GM12878 (cell line): ENCODE measurements at regions not wholly inside any gene's neighbourhood (a gene's known extent, or its start where the extent isn't known, plus 50 kb on each side); places are given as distances from the start of the nearest gene placed in this dataset.

Experiments
- ATAC-seq: fragments of 200-7000 bp; cut with Tn5 transposase; 3 replicates; pipeline ENCODE4 v1.9.1; 2020; ENCODE audit warnings: mild to moderate bottlenecking, moderate library complexity
- BruUV-seq: library from RNA; stranded (reverse); fragments of 400-500 nt; replicated peaks from 2 replicates; lab custom pipeline; 2021; lab: Mats Ljungman, UMichigan
- CTCF ChIA-PET: fragments of 300-600 bp; sonication (Branson Sonifier 250); formaldehyde crosslinking; extraction: SDS; loops from one replicate; lab custom pipeline; 2021; ENCODE audit warnings: inconsistent platforms; lab: Yijun Ruan, JAX
- POLR2A ChIA-PET: fragments of 350-600 bp; formaldehyde crosslinking; extraction: SDS; loops from one replicate; lab custom pipeline; 2021; ENCODE audit warnings: inconsistent platforms; lab: Charles Lee
- RAD21 ChIA-PET: fragments of 300-600 bp; sonication (Branson Sonifier 250); formaldehyde crosslinking; loops from one replicate; lab custom pipeline; 2023; ENCODE audit warnings: antibody characterized with exemption; ENCODE audit not compliant: unreplicated experiment; lab: Charles Lee
- SMC1A ChIA-PET: fragments of 300-600 bp; sonication (Branson Sonifier 250); formaldehyde crosslinking; loops from one replicate; lab custom pipeline; 2023; ENCODE audit not compliant: unreplicated experiment, uncharacterized antibody; lab: Charles Lee
- DNase-seq: peaks from one replicate; pipeline ENCODE4 v3.0.0-alpha.2; 2011; ENCODE audit warnings: low read depth, low spot score
- FAIRE-seq: peaks from 3 replicates; lab custom pipeline; 2011; peaks lifted over from hg19 to GRCh38; lab: Jason Lieb, UNC
- H2AFZ ChIP-seq: 2 replicates; pipeline ENCODE4 v1.6.0; 2011; ENCODE audit warnings: low read depth, low read length, control low read depth; ENCODE audit not compliant: control insufficient read depth
- H3K27ac ChIP-seq: 2 replicates; pipeline ENCODE4 v1.5.1; 2011; ENCODE audit warnings: control low read depth; ENCODE audit not compliant: control insufficient read depth, insufficient read depth
- H3K27me3 ChIP-seq, 2 experiments: replicated peaks in 1 of 2; 2 replicates each; pipeline versions ENCODE4 v1.6.0 to v1.6.1; 2011; ENCODE audit warnings: low read length in 1 of 2; ENCODE audit not compliant: control insufficient read depth in 2 of 2, insufficient read depth in 2 of 2
- H3K36me3 ChIP-seq, 2 experiments: 2 replicates each; pipeline ENCODE4 v1.5.1; 2011; ENCODE audit warnings: low read length in 1 of 2; ENCODE audit not compliant: control insufficient read depth in 2 of 2, insufficient read depth in 2 of 2
- H3K4me1 ChIP-seq: 2 replicates; pipeline ENCODE4 v1.6.1; 2011; ENCODE audit warnings: mild to moderate bottlenecking, low read length, moderate library complexity, mixed read lengths; ENCODE audit not compliant: control insufficient read depth, insufficient read depth
- H3K4me2 ChIP-seq: 2 replicates; pipeline ENCODE4 v1.6.0; 2011; ENCODE audit warnings: control low read depth; ENCODE audit not compliant: control insufficient read depth, insufficient read depth
- H3K4me3 ChIP-seq: fragments of 200-600 bp; sonication (generic); 2 replicates; pipeline ENCODE4 v1.5.1; 2016
- H3K79me2 ChIP-seq: 2 replicates; pipeline ENCODE4 v1.6.0; 2011; ENCODE audit warnings: low read length; ENCODE audit not compliant: control insufficient read depth, insufficient read depth
- H3K9ac ChIP-seq: 2 replicates; pipeline ENCODE4 v1.8.0; 2011; ENCODE audit warnings: low read length, control low read depth, mixed read lengths; ENCODE audit not compliant: control insufficient read depth, insufficient read depth
- H3K9me3 ChIP-seq: replicated peaks from 3 replicates; pipeline ENCODE4 v1.5.1; 2011; ENCODE audit warnings: mild to moderate bottlenecking, low read length; ENCODE audit not compliant: control insufficient read depth, insufficient read depth
- H4K20me1 ChIP-seq: 2 replicates; pipeline ENCODE4 v1.6.0; 2011; ENCODE audit not compliant: control insufficient read depth, insufficient read depth
- CREM ChIP-seq: IDR thresholded peaks from 2 replicates; pipeline ENCODE4 v1.6.1; 2014; ENCODE audit warnings: antibody characterized with exemption, low read depth
- HCFC1 ChIP-seq: fragments of 150-350 bp; IDR thresholded peaks from 2 replicates; pipeline ENCODE4 v1.6.1; 2014; ENCODE audit warnings: low read length
- HDAC6 ChIP-seq: fragments of 200-600 bp; sonication (generic); IDR thresholded peaks from one replicate; pipeline ENCODE4 v1.8.0; 2017; ENCODE audit warnings: antibody characterized with exemption; ENCODE audit not compliant: unreplicated experiment
- JUNB ChIP-seq: IDR thresholded peaks from 2 replicates; pipeline ENCODE4 v1.6.1; 2016; ENCODE audit warnings: antibody characterized with exemption, mild to moderate bottlenecking
- MEF2B ChIP-seq: fragments of 450-650 bp; IDR thresholded peaks from 2 replicates; pipeline ENCODE4 v1.6.1; 2018; ENCODE audit warnings: mild to moderate bottlenecking, moderate library complexity; ENCODE audit not compliant: partially characterized antibody, poor library complexity, severe bottlenecking
- MXI1 ChIP-seq: fragments of 150-350 bp; IDR thresholded peaks from 2 replicates; pipeline ENCODE4 v1.6.1; 2011; ENCODE audit warnings: low read depth, mild to moderate bottlenecking, inconsistent platforms, low read length, improper control_type of control experiment
- NFYA ChIP-seq: IDR thresholded peaks from 2 replicates; pipeline ENCODE4 v1.6.1; 2011; ENCODE audit warnings: low read depth, mild to moderate bottlenecking, low read length, improper control_type of control experiment, borderline replicate concordance
- PAX5 ChIP-seq: IDR thresholded peaks from 2 replicates; pipeline ENCODE4 v1.6.1; 2011; ENCODE audit warnings: low read depth, low read length, borderline replicate concordance
- PRDM15 ChIP-seq: fragments of 450-650 bp; formaldehyde crosslinking; IDR thresholded peaks from 2 replicates; pipeline ENCODE4 v1.4.0; 2020; ENCODE audit warnings: mild to moderate bottlenecking, moderate library complexity
- RUNX3 ChIP-seq: IDR thresholded peaks from 2 replicates; pipeline ENCODE4 v1.6.1; 2012; ENCODE audit warnings: low read length, inconsistent platforms
- SMAD5 ChIP-seq: IDR thresholded peaks from 2 replicates; pipeline ENCODE4 v1.6.1; 2016; ENCODE audit warnings: antibody characterized with exemption, low read depth
- SRF ChIP-seq, 2 experiments: IDR thresholded peaks; 2 replicates each; pipeline ENCODE4 v1.6.1; 2011; ENCODE audit warnings: low read depth in 2 of 2, low read length in 2 of 2, mild to moderate bottlenecking in 1 of 2, moderate library complexity in 1 of 2
- ZBED1 ChIP-seq: IDR thresholded peaks from 2 replicates; pipeline ENCODE4 v1.6.1; 2016; ENCODE audit warnings: borderline replicate concordance
- ZNF384 ChIP-seq: IDR thresholded peaks from 2 replicates; pipeline ENCODE4 v1.6.1; 2012; ENCODE audit warnings: low read depth, mild to moderate bottlenecking, low read length, improper control_type of control experiment, borderline replicate concordance
- ZNF592 ChIP-seq: fragments of 450-650 bp; IDR thresholded peaks from 2 replicates; pipeline ENCODE4 v1.6.1; 2017; ENCODE audit warnings: mild to moderate bottlenecking, moderate library complexity
- WGBS: methylation state at CpG from one replicate; pipeline ENCODE4 v1.1.6; 2016; ENCODE audit warnings: low lambda C conversion rate; ENCODE audit not compliant: insufficient replicate concordance, insufficient coverage; ENCODE audit errors: missing lambda C conversion rate; 5-methylcytosine and 5-hydroxymethylcytosine counted together
- in situ Hi-C: fragments of 300-500 bp; cut with MboI; formaldehyde crosslinking; loops from 9 replicates; pipeline ENCODE4 v1.14.3; 2018; ENCODE audit warnings: mixed read lengths
- intact Hi-C: fragments of 100-400 bp; cut with micrococcal nuclease; formaldehyde crosslinking; loops from one replicate; pipeline ENCODE4 v1.14.2; 2022; ENCODE audit not compliant: unreplicated experiment
- TF ChIP-seq, protein P1 (sequence below): IDR thresholded peaks from 2 replicates; pipeline ENCODE4 v1.6.1; 2012; ENCODE audit warnings: low read depth, low read length, improper control_type of control experiment

DNA sequence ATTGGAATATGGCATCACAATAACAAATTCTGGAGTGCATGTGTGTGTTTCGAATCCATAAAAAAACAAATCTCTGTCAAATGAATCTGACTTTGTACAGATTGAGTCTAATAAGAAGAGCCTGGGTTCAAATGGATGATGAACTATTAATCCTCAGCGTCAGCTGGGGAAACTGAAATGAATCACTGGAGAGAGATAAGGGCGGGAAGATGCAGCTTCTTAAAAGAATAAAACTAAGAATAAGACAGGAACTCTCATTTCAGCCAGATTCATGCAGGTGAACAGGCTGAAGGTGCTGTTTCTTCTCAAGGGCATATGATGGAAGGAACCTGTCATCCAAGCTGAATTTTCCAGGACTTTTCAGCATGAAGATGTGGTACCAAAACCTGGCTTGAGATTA is 202.6 kb upstream of the TRIB2 start:
- H3K27ac ChIP-seq: no peak overlapping the region
- BruUV-seq: no TSS peak
- no peaks in the 10 kb centered on the region for H3K79me2 ChIP-seq
- 80% methylated on average over 3 of the region's 3 CpGs for WGBS
- H3K4me2 ChIP-seq: no peak overlapping the region
- in situ Hi-C loops: no loop called here
- no peak overlapping the region for H3K4me3 ChIP-seq
- H3K27me3 ChIP-seq: no peaks in the 10 kb centered on the region
- ChIA-PET POLR2A (no interaction called here), RAD21 (interaction anchor here (0.7 to 1.5 kb wide), 2 partner anchors 13 to 203 kb away, joined by 3 read pairs; partner anchors contain the start of gene TRIB2), SMC1A (no interaction called here), CTCF (interaction anchor here (1.1 kb wide), 1 partner anchor 15 kb away, joined by 4 read pairs; no protein-coding TSS in a partner anchor)
- intact Hi-C loops: no loop called here
- no peaks in the 10 kb centered on the region for H4K20me1 ChIP-seq
- H3K36me3 ChIP-seq: no peaks in the 10 kb centered on the region
- ATAC-seq: no peak
- H2AFZ ChIP-seq: no peak overlapping the region
- FAIRE-seq: no peak
- no peaks in the 10 kb centered on the region for H3K9me3 ChIP-seq
- no peaks in the 10 kb centered on the region for H3K4me1 ChIP-seq
- H3K9ac ChIP-seq: no peak overlapping the region
- DNase-seq: no peak
- TF ChIP-seq JUNB: no peak
- no peak for TF ChIP-seq ZNF592
- TF ChIP-seq SMAD5: no peak
- TF ChIP-seq CREM: no peak
- no peak for TF ChIP-seq MXI1
- TF ChIP-seq, protein P1, sequence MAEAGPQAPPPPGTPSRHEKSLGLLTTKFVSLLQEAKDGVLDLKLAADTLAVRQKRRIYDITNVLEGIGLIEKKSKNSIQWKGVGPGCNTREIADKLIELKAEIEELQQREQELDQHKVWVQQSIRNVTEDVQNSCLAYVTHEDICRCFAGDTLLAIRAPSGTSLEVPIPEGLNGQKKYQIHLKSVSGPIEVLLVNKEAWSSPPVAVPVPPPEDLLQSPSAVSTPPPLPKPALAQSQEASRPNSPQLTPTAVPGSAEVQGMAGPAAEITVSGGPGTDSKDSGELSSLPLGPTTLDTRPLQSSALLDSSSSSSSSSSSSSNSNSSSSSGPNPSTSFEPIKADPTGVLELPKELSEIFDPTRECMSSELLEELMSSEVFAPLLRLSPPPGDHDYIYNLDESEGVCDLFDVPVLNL: no peak
- no peak for TF ChIP-seq PAX5
- no peak for TF ChIP-seq NFYA
- no peak for TF ChIP-seq HCFC1
- no peak for TF ChIP-seq ZBED1
- no peak for TF ChIP-seq MEF2B
- no peak for TF ChIP-seq SRF (IDR thresholded peaks at IDR 0.05; ENCODE audit: low read depth in 2 of 2, low read length in 2 of 2)
- no peak for TF ChIP-seq HDAC6
- TF ChIP-seq PRDM15 (CRISPR knock-in tag): no peak
- no peak for TF ChIP-seq ZNF384
- no peak for TF ChIP-seq RUNX3
